Cardiac fibroblast (primary cell): ENCODE measurements at regions not wholly inside any gene's neighbourhood (a gene's known extent, or its start where the extent isn't known, plus 50 kb on each side); places are given as distances from the start of the nearest gene placed in this dataset.
A peak's percentile ranks its signal among the peaks of the same experiment; 100 is the strongest.

Source experiments
- DNase-seq, 2 donors: peaks; one replicate each; pipeline versions ENCODE4 v3.0.0 to v3.0.0-alpha.2; 2010; ENCODE audit warnings: low read depth in 2 of 2
- H3K4me3 ChIP-seq, 2 donors: replicated peaks in 1 of 2; 1 replicate in 1 of 2; 2 replicates in 1 of 2; pipeline ENCODE4 v1.5.1; 2011; ENCODE audit warnings: low read depth in 2 of 2, low read length in 2 of 2, mild to moderate bottlenecking in 2 of 2, moderate library complexity in 1 of 2
- TF ChIP-seq, protein P1 (sequence below): IDR thresholded peaks from one replicate; pipeline ENCODE4 v1.5.1; 2011; ENCODE audit warnings: low read depth, mild to moderate bottlenecking, low read length, inconsistent platforms

DNA sequence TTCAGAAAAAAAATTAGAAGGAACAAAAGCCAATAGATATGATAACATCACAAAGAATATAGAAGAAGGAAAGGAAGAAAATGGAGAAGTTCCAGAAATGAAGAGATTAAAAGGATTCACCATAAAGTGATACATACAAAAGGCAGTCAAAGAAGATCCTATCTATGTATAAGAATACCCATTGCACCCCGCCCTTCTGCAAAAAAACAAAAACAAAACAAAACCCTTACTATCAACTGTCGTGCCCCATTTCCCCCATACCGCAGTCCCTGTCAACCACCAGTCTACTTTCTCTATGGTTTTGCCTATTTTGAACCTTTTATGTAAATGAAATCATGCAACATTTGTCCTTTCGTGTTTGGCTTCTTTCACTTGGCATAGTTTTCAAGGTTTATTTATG lies 385.6 kb downstream of the PRDM5 start:
- TF ChIP-seq, protein P1, sequence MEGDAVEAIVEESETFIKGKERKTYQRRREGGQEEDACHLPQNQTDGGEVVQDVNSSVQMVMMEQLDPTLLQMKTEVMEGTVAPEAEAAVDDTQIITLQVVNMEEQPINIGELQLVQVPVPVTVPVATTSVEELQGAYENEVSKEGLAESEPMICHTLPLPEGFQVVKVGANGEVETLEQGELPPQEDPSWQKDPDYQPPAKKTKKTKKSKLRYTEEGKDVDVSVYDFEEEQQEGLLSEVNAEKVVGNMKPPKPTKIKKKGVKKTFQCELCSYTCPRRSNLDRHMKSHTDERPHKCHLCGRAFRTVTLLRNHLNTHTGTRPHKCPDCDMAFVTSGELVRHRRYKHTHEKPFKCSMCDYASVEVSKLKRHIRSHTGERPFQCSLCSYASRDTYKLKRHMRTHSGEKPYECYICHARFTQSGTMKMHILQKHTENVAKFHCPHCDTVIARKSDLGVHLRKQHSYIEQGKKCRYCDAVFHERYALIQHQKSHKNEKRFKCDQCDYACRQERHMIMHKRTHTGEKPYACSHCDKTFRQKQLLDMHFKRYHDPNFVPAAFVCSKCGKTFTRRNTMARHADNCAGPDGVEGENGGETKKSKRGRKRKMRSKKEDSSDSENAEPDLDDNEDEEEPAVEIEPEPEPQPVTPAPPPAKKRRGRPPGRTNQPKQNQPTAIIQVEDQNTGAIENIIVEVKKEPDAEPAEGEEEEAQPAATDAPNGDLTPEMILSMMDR = no peak
- DNase-seq = no peak
- H3K4me3 ChIP-seq = no peak overlapping the region

DNA sequence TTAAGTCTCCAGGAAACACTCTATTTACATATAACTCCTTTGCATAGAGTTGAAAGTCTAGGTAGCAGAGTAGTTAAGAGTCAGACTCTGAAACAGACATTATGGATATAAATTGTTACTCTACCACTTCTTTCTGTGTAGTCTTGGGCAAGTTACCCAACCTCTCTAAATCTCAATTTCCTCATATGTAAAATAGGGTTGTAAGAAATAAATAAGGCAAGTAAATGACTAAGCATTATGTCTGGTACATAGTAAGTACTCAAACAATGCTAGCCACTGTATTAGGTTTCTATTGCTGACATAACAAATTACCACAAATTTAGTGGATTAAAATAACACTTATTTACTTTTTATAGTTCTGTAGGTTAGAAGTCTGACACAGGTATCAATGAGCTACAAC lies 394.1 kb downstream of the PRDM5 start:
- H3K4me3 ChIP-seq = no peak overlapping the region
- no peak for DNase-seq
- TF ChIP-seq, protein P1 = no peak

DNA sequence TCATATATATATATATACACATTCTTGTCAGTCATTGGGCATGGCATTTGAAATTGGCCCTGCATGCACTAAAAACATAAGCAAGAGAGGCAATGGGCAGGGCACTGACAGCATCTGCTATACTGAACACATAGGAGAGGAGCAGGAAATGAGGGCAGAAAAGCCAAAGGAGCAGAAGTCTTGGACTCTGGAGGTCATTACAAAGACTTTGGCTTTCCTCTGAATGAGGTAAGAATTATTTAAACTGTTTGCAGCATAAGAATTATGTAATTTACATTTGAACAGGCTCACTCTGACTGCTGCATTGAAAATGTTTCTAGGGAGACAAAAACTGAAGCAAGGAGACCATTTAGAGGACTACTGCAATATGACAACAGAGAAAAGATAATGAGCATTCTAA lies 396.5 kb downstream of the PRDM5 start:
- TF ChIP-seq, protein P1 = no peak

DNA sequence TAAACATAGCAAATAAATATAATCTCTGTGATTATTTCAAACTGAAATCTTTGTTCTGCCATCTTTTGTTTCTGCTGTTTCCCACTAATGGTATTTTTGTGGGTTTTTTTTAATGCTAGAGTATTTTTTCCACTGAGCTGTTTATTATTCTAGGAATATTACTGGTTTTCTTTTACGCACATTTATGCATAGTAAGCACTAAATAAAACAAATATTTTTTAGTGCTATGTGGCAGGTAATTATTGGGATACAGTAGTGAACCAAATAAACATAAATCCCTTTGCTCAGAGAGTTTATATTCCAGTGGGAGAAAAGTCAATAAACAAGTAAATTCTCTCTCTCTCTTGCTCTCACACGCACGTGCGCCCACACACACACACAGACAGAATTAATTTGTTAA lies 397.4 kb downstream of the PRDM5 start:
- TF ChIP-seq, protein P1 = no peak
- H3K4me3 ChIP-seq = no peak overlapping the region
- DNase-seq = no peak

More for the DNA sequence above, 396.5 kb downstream of the PRDM5 start:
- DNase-seq = no peak
- H3K4me3 ChIP-seq = no peak overlapping the region

DNA sequence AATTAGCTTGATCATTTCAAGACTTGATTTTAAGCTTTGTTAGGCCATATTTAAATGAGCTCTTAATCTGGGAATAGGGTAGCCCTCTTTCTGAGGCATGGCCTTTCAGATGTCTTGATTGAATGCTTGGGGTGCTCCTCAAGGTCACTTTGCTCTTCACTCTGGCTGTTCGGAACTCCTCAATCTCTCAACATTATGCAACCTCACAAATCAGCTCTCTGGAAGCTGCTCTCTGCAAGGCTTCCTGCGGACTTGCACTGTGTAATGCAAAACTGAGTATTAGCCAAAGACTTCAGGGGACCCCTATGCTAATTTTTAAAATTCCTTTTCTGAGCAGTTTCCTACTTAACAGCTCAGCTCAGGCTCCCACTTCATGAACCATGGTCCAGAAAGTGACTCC lies 398.3 kb downstream of the PRDM5 start:
- no peak overlapping the region for H3K4me3 ChIP-seq
- TF ChIP-seq, protein P1 = no peak
- DNase-seq = no peak

DNA sequence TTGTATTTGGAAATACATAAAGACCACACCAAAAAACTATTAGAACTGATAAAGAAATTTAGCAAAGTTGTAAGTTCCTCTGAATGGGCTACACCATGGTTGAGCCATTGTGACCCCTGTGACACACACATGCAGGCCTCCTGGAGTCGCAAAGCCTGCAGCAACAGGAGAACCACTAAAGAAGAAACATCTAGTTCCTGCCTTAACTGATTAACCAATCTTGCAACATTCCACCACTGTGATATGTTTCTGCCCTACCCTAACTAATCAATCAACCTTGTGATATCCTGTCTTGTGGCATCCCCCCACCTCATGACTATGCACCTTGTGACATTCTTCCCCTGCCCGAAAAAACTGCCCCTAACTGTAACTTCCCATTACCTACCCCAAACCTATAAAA lies 401.8 kb downstream of the PRDM5 start:
- H3K4me3 ChIP-seq = no peak overlapping the region
- no peak for DNase-seq
- TF ChIP-seq, protein P1 = no peak

DNA sequence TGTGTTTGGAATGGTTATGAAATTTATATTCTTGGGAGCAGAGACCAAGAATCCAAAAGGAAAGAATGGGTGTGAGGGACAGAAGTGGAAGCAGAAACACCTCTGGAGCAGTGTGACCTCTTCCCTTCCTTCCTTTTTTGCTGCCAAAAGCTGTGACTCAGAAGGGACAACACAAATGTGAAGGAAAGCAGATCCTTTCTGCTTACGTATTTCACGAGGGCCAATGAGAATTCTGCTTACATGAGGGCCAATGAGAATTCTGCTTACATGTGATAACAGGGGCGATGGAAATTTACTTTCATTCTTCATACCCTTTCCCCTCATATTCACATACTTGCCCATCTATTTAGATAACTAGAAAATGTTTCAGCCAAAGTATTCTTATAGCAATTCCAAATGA lies 404.6 kb downstream of the PRDM5 start:
- DNase-seq = peak; percentile 93 to 96
- TF ChIP-seq, protein P1 = no peak
- H3K4me3 ChIP-seq = peak overlapping the region in 1 of 2 donors; percentile 16
